Uterus (tissue), 2 donors: ENCODE measurements at regions not wholly inside any gene's neighbourhood (a gene's known extent, or its start where the extent isn't known, plus 50 kb on each side); places are given as distances from the start of the nearest gene placed in this dataset.

Experiments used
- POLR2A ChIP-seq, 2 donors: fragments of 450-650 bp; IDR thresholded peaks; one replicate each; pipeline ENCODE4 v1.6.1; 2016; ENCODE audit warnings: antibody characterized with exemption in 2 of 2, mild to moderate bottlenecking in 1 of 2, moderate library complexity in 1 of 2
- TF ChIP-seq, protein P1 (sequence below), 4 experiments: fragments of 200-600 bp in 2 of 4; fragments of 450-650 bp in 2 of 4; sonication (generic) in 2 of 4; IDR thresholded peaks; one replicate each; pipeline ENCODE4 v1.5.1; 2016 to 2019; ENCODE audit warnings: antibody characterized with exemption in 4 of 4, mild to moderate bottlenecking in 2 of 4, moderate library complexity in 1 of 4

- TF ChIP-seq POLR2A (IDR thresholded peaks at IDR 0.05) = no peak
- TF ChIP-seq, protein P1, sequence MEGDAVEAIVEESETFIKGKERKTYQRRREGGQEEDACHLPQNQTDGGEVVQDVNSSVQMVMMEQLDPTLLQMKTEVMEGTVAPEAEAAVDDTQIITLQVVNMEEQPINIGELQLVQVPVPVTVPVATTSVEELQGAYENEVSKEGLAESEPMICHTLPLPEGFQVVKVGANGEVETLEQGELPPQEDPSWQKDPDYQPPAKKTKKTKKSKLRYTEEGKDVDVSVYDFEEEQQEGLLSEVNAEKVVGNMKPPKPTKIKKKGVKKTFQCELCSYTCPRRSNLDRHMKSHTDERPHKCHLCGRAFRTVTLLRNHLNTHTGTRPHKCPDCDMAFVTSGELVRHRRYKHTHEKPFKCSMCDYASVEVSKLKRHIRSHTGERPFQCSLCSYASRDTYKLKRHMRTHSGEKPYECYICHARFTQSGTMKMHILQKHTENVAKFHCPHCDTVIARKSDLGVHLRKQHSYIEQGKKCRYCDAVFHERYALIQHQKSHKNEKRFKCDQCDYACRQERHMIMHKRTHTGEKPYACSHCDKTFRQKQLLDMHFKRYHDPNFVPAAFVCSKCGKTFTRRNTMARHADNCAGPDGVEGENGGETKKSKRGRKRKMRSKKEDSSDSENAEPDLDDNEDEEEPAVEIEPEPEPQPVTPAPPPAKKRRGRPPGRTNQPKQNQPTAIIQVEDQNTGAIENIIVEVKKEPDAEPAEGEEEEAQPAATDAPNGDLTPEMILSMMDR (IDR thresholded peaks at IDR 0.05) = no peak
Observed at GRCh38 chr2:177318613-177319012, 54.1 kb upstream of the NFE2L2 start.
